ENCODE measurements at regions not wholly inside any gene's neighbourhood (a gene's known extent, or its start where the extent isn't known, plus 50 kb on each side); places are given as distances from the start of the nearest gene placed in this dataset.

- Mint-ChIP-seq H3K36me3 (ENCODE audit: insufficient read depth in 1 of 3, low read depth in 3 of 3) (peaks cover 2 to 9% (median 6%) of the 10 kb centered on the region in 3 experiments; a peak in 4 of 7 replicates), H3K27ac (no peak overlapping the region), H3K4me3 (no peak overlapping the region), H3K4me1 (peaks cover 28 to 29% of the 10 kb centered on the region in 2 experiments), H3K9me3 (peaks cover 7 to 9% of the 10 kb centered on the region in 2 experiments; a peak in 3 of 5 replicates), H3K27me3 (ENCODE audit: low read depth) (peaks cover 3% of the 10 kb centered on the region; the same call in 1 of the 2 replicates)
- no peak overlapping the region for H2BK120ac ChIP-seq (ENCODE audit: low read depth, low read length, poor library complexity, severe bottlenecking)
- no peak overlapping the region for H3K4ac ChIP-seq (ENCODE audit: low read depth, low read length)
- H2BK20ac ChIP-seq (ENCODE audit: low read depth, low read length, poor library complexity, severe bottlenecking): no peak overlapping the region
- peak overlapping the region; percentile 11 for H3K18ac ChIP-seq (ENCODE audit: insufficient read length, low read depth, low read length)
- H2BK12ac ChIP-seq (ENCODE audit: insufficient read length, low read depth, low read length): no peak overlapping the region
- H3K14ac ChIP-seq (ENCODE audit: insufficient read depth, low read length): no peak overlapping the region
- WGBS (ENCODE audit: extremely low coverage, insufficient read length, low lambda C conversion rate): no CpG with 5 or more reads among the region's 3 CpGs
- no peak overlapping the region for H4K8ac ChIP-seq (replicated peaks; ENCODE audit: insufficient read length, low read depth, low read length)
- H4K5ac ChIP-seq (ENCODE audit: insufficient read length, low read depth, low read length): no peak overlapping the region
- no peak overlapping the region for H3K23ac ChIP-seq (ENCODE audit: insufficient read length, low read depth, low read length)
- H4K20me1 ChIP-seq (ENCODE audit: control insufficient read depth, insufficient read depth, insufficient read length): no peaks in the 10 kb centered on the region
- no peak overlapping the region for H3T11ph ChIP-seq (ENCODE audit: low read length)
- H3K4me1 ChIP-seq (ENCODE audit: insufficient read depth, low read length): peaks cover 5% of the 10 kb centered on the region; the same call in 1 of the 2 replicates
- no peak overlapping the region for H3K9ac ChIP-seq (ENCODE audit: extremely low read depth, insufficient read length, low read length)
- H2AFZ ChIP-seq (ENCODE audit: low read length): no peak overlapping the region
- H3K79me1 ChIP-seq (ENCODE audit: insufficient read depth, low read depth, low read length, poor library complexity, severe bottlenecking): no peaks in the 10 kb centered on the region
- no peak overlapping the region for H2AK5ac ChIP-seq (ENCODE audit: insufficient read length, low read length)
- H3K23me2 ChIP-seq (ENCODE audit: insufficient read length, low read depth, low read length, poor library complexity, severe bottlenecking): peaks cover 4% of the 10 kb centered on the region
- peak; percentile 8 for DNase-seq
- H3K4me2 ChIP-seq (ENCODE audit: insufficient read depth, insufficient read length, low read length): no peak overlapping the region
- TF ChIP-seq CTCF (conservative IDR thresholded peaks at IDR 0.05): no peak
- no peaks in the 10 kb centered on the region for H3K27me3 ChIP-seq (ENCODE audit: insufficient read depth, low read length)
- H3K9me3 ChIP-seq (ENCODE audit: control insufficient read depth, low read depth, low read length): no peaks in the 10 kb centered on the region
- no peak overlapping the region for H3K56ac ChIP-seq (ENCODE audit: insufficient read length, low read depth, low read length)
- H2BK15ac ChIP-seq (ENCODE audit: low read depth, low read length): no peak overlapping the region
- H3K27ac ChIP-seq (ENCODE audit: insufficient read length, low read depth, low read length): no peak overlapping the region
- no peak overlapping the region for H4K91ac ChIP-seq (ENCODE audit: insufficient read length, low read depth, low read length)
- H2BK5ac ChIP-seq (ENCODE audit: insufficient read length, low read length): no peak overlapping the region
- no peaks in the 10 kb centered on the region for H3K79me2 ChIP-seq (ENCODE audit: insufficient read depth, low read length)
Observed at GRCh38 chr6:44539701-44540355, 152.3 kb downstream of the CDC5L start.

All from H9 (cell line).